ENCODE measurements at regions not wholly inside any gene's neighbourhood (a gene's known extent, or its start where the extent isn't known, plus 50 kb on each side); places are given as distances from the start of the nearest gene placed in this dataset.

DNA sequence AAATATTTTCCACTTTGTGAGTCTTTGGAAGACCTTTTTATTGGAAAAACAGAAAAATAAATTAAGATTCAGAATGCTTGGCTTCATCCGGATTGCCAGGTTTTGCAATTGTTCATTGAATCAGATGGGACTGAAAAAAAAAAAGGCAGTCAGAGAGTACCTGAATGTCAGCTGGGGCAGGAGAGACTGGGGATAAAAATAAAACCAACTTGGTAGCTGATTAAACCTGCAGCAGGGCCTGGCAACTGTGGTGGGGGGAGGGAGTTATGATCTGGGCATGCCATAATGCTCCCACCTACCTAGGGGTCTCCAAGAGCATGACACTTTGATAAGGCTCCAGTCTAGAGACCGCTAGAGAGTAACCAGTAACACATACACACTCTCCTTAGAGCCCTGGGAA lies 454.4 kb downstream of the DTWD2 start:
- TF ChIP-seq POLR2A (IDR thresholded peaks at IDR 0.05; ENCODE audit: low read length) (no peak), RAD21 (conservative IDR thresholded peaks at IDR 0.05 in 1 of 2, IDR thresholded peaks at IDR 0.05 in 1 of 2) (no peak), JUNB (IDR thresholded peaks at IDR 0.05) (no peak), EP300 (IDR thresholded peaks at IDR 0.05) (no peak), CHD2 (IDR thresholded peaks at IDR 0.05; ENCODE audit: low read length, partially characterized antibody) (no peak), CHD4 (IDR thresholded peaks at IDR 0.05; ENCODE audit: borderline replicate concordance) (no peak), KDM1A (IDR thresholded peaks at IDR 0.05; ENCODE audit: low read depth) (no peak), RCOR1 (IDR thresholded peaks at IDR 0.05; ENCODE audit: low read depth, low read length) (no peak), PHF8 (IDR thresholded peaks at IDR 0.05; ENCODE audit: borderline replicate concordance, low read depth) (no peak), RFX5 (IDR thresholded peaks at IDR 0.05) (no peak)
- TF ChIP-seq, protein P1, sequence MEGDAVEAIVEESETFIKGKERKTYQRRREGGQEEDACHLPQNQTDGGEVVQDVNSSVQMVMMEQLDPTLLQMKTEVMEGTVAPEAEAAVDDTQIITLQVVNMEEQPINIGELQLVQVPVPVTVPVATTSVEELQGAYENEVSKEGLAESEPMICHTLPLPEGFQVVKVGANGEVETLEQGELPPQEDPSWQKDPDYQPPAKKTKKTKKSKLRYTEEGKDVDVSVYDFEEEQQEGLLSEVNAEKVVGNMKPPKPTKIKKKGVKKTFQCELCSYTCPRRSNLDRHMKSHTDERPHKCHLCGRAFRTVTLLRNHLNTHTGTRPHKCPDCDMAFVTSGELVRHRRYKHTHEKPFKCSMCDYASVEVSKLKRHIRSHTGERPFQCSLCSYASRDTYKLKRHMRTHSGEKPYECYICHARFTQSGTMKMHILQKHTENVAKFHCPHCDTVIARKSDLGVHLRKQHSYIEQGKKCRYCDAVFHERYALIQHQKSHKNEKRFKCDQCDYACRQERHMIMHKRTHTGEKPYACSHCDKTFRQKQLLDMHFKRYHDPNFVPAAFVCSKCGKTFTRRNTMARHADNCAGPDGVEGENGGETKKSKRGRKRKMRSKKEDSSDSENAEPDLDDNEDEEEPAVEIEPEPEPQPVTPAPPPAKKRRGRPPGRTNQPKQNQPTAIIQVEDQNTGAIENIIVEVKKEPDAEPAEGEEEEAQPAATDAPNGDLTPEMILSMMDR (IDR thresholded peaks at IDR 0.05), result no peak
- TF ChIP-seq, protein P2, sequence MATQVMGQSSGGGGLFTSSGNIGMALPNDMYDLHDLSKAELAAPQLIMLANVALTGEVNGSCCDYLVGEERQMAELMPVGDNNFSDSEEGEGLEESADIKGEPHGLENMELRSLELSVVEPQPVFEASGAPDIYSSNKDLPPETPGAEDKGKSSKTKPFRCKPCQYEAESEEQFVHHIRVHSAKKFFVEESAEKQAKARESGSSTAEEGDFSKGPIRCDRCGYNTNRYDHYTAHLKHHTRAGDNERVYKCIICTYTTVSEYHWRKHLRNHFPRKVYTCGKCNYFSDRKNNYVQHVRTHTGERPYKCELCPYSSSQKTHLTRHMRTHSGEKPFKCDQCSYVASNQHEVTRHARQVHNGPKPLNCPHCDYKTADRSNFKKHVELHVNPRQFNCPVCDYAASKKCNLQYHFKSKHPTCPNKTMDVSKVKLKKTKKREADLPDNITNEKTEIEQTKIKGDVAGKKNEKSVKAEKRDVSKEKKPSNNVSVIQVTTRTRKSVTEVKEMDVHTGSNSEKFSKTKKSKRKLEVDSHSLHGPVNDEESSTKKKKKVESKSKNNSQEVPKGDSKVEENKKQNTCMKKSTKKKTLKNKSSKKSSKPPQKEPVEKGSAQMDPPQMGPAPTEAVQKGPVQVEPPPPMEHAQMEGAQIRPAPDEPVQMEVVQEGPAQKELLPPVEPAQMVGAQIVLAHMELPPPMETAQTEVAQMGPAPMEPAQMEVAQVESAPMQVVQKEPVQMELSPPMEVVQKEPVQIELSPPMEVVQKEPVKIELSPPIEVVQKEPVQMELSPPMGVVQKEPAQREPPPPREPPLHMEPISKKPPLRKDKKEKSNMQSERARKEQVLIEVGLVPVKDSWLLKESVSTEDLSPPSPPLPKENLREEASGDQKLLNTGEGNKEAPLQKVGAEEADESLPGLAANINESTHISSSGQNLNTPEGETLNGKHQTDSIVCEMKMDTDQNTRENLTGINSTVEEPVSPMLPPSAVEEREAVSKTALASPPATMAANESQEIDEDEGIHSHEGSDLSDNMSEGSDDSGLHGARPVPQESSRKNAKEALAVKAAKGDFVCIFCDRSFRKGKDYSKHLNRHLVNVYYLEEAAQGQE (IDR thresholded peaks at IDR 0.05), result no peak
